Activated CD4-positive, alpha-beta T cell treated with anti-CD3 and anti-CD28 coated beads, Interleukin-2, amount 50 U/mL, for 24 hours (primary cell): ENCODE measurements at regions not wholly inside any gene's neighbourhood (a gene's known extent, or its start where the extent isn't known, plus 50 kb on each side); places are given as distances from the start of the nearest gene placed in this dataset.

Source experiments
- DNase-seq, 2 donors: peaks; one replicate each; pipeline ENCODE4 v3.0.0-alpha.2; 2020; ENCODE audit warnings: low read depth in 1 of 2, low spot score in 1 of 2

- DNase-seq, result no peak
Measured at GRCh38 chr6:14429396-14429795, 311.8 kb downstream of the CD83 start.

- DNase-seq, result no peak
Measured at GRCh38 chr6:14430218-14430617, 312.6 kb downstream of the CD83 start.

- DNase-seq, result no peak
Measured at GRCh38 chr6:14431385-14432330, 314.1 kb downstream of the CD83 start.

GRCh38 chr6:14434916-14435690, 317.5 kb downstream of the CD83 start:
- DNase-seq, result no peak

- no peak for DNase-seq
Measured at GRCh38 chr6:14436592-14437132, 319.1 kb downstream of the CD83 start.

- DNase-seq, result no peak
Measured at GRCh38 chr6:14439419-14439818, 321.8 kb downstream of the CD83 start.

GRCh38 chr6:14440215-14440910, 322.8 kb downstream of the CD83 start:
- no peak for DNase-seq

- no peak for DNase-seq
Measured at GRCh38 chr6:14440940-14441781, 323.6 kb downstream of the CD83 start.

- DNase-seq, result no peak
Measured at GRCh38 chr6:14442242-14442641, 324.7 kb downstream of the CD83 start.

GRCh38 chr6:14443629-14444268, 326.2 kb downstream of the CD83 start:
- DNase-seq, result no peak

GRCh38 chr6:14444295-14444972, 326.9 kb downstream of the CD83 start:
- DNase-seq, result no peak

GRCh38 chr6:14447240-14447639, 329.7 kb downstream of the CD83 start:
- DNase-seq, result no peak

GRCh38 chr6:14448246-14448645, 330.7 kb downstream of the CD83 start:
- DNase-seq, result no peak

GRCh38 chr6:14450133-14450504, 332.5 kb downstream of the CD83 start:
- DNase-seq, result no peak

GRCh38 chr6:14450578-14450977, 333.0 kb downstream of the CD83 start:
- no peak for DNase-seq

GRCh38 chr6:14451594-14452374, 334.2 kb downstream of the CD83 start:
- no peak for DNase-seq

- DNase-seq, result peak in 1 of 2 donors; percentile 40
Measured at GRCh38 chr6:14452567-14453527, 335.3 kb downstream of the CD83 start.
